ENCODE measurements at regions not wholly inside any gene's neighbourhood (a gene's known extent, or its start where the extent isn't known, plus 50 kb on each side); places are given as distances from the start of the nearest gene placed in this dataset.

- H3K4me3 Mint-ChIP-seq (ENCODE audit: low read depth, unreplicated experiment): no peak overlapping the region
Measured at GRCh38 chr12:125492354-125493270, 427.4 kb downstream of the AACS start.

GRCh38 chr12:125493704-125494308, 428.6 kb downstream of the AACS start:
- DNase-seq: no peak
- BruUV-seq (replicated peaks): no TSS peak
- H3K4me1 Mint-ChIP-seq (ENCODE audit: low read depth, unreplicated experiment): no peaks in the 10 kb centered on the region
- no peaks in the 10 kb centered on the region for H3K27me3 Mint-ChIP-seq (ENCODE audit: unreplicated experiment)
- H3K36me3 Mint-ChIP-seq (ENCODE audit: insufficient read depth, unreplicated experiment): no peaks in the 10 kb centered on the region
- H3K4me3 Mint-ChIP-seq (ENCODE audit: low read depth, unreplicated experiment): no peak overlapping the region
- no peak for TF ChIP-seq CTCF (IDR thresholded peaks at IDR 0.05; ENCODE audit: unreplicated experiment)
- intact Hi-C loops (cut with micrococcal nuclease; ENCODE audit: unreplicated experiment): no loop called here
- CTCF ChIA-PET: no interaction called here
- H3K27ac Mint-ChIP-seq (ENCODE audit: unreplicated experiment): no peak overlapping the region
- H3K9me3 Mint-ChIP-seq (ENCODE audit: low read depth, unreplicated experiment): no peaks in the 10 kb centered on the region

More at GRCh38 chr12:125492354-125493270, 427.4 kb downstream of the AACS start:
- Mint-ChIP-seq H3K27me3 (ENCODE audit: unreplicated experiment) (no peaks in the 10 kb centered on the region), H3K27ac (ENCODE audit: unreplicated experiment) (no peak overlapping the region), H3K9me3 (ENCODE audit: low read depth, unreplicated experiment) (no peaks in the 10 kb centered on the region), H3K36me3 (ENCODE audit: insufficient read depth, unreplicated experiment) (no peaks in the 10 kb centered on the region), H3K4me1 (ENCODE audit: low read depth, unreplicated experiment) (no peaks in the 10 kb centered on the region)
- DNase-seq: no peak
- CTCF ChIA-PET: interaction anchor here (0.5 kb wide), 1 partner anchor 384 kb away, joined by 4 read pairs; no protein-coding TSS in a partner anchor
- BruUV-seq (replicated peaks): no TSS peak
- no peak for TF ChIP-seq CTCF (IDR thresholded peaks at IDR 0.05; ENCODE audit: unreplicated experiment)
- intact Hi-C loops (cut with micrococcal nuclease; ENCODE audit: unreplicated experiment): no loop called here

GRCh38 chr12:125503128-125503527, 437.9 kb downstream of the AACS start:
- H3K27ac Mint-ChIP-seq (ENCODE audit: unreplicated experiment): no peak overlapping the region

GRCh38 chr12:125509195-125509594, 444.0 kb downstream of the AACS start:
- no peak for DNase-seq
- Mint-ChIP-seq H3K27me3 (ENCODE audit: unreplicated experiment) (peaks cover 12% of the 10 kb centered on the region), H3K4me3 (ENCODE audit: low read depth, unreplicated experiment) (no peak overlapping the region), H3K4me1 (ENCODE audit: low read depth, unreplicated experiment) (no peaks in the 10 kb centered on the region), H3K36me3 (ENCODE audit: insufficient read depth, unreplicated experiment) (no peaks in the 10 kb centered on the region), H3K9me3 (ENCODE audit: low read depth, unreplicated experiment) (no peaks in the 10 kb centered on the region), H3K27ac (ENCODE audit: unreplicated experiment) (no peak overlapping the region)
- CTCF ChIA-PET: no interaction called here
- TF ChIP-seq CTCF (IDR thresholded peaks at IDR 0.05; ENCODE audit: unreplicated experiment): no peak
- no TSS peak for BruUV-seq (replicated peaks)
- intact Hi-C loops (cut with micrococcal nuclease; ENCODE audit: unreplicated experiment): no loop called here

More at GRCh38 chr12:125503128-125503527, 437.9 kb downstream of the AACS start:
- intact Hi-C loops (cut with micrococcal nuclease; ENCODE audit: unreplicated experiment): no loop called here
- Mint-ChIP-seq H3K4me1 (ENCODE audit: low read depth, unreplicated experiment) (peaks cover 8% of the 10 kb centered on the region), H3K36me3 (ENCODE audit: insufficient read depth, unreplicated experiment) (no peaks in the 10 kb centered on the region), H3K4me3 (ENCODE audit: low read depth, unreplicated experiment) (no peak overlapping the region), H3K9me3 (ENCODE audit: low read depth, unreplicated experiment) (no peaks in the 10 kb centered on the region), H3K27me3 (ENCODE audit: unreplicated experiment) (no peaks in the 10 kb centered on the region)
- TF ChIP-seq CTCF (IDR thresholded peaks at IDR 0.05; ENCODE audit: unreplicated experiment): no peak
- DNase-seq: no peak
- no TSS peak for BruUV-seq (replicated peaks)
- CTCF ChIA-PET: no interaction called here
